ENCODE measurements at regions not wholly inside any gene's neighbourhood (a gene's known extent, or its start where the extent isn't known, plus 50 kb on each side); places are given as distances from the start of the nearest gene placed in this dataset.

- no peak for DNase-seq (ENCODE audit: low spot score)
- Histone ChIP-seq H3K9me3 (ENCODE audit: severe bottlenecking) (no peaks in the 10 kb centered on the region), H3K4me1 (ENCODE audit: insufficient read depth, poor library complexity, severe bottlenecking) (peaks cover 3% of the 10 kb centered on the region), H3K27ac (ENCODE audit: poor library complexity, severe bottlenecking) (no peak overlapping the region), H3K36me3 (ENCODE audit: low read depth) (no peaks in the 10 kb centered on the region), H3K27me3 (ENCODE audit: insufficient read depth, poor library complexity, severe bottlenecking) (no peaks in the 10 kb centered on the region), H3K4me3 (ENCODE audit: severe bottlenecking) (no peak overlapping the region)
- no peak for ATAC-seq (ENCODE audit: low read depth)
- no peak for TF ChIP-seq CTCF (IDR thresholded peaks at IDR 0.05; ENCODE audit: poor library complexity, severe bottlenecking)
Observed at GRCh38 chr15:60076045-60076444, 71.9 kb downstream of the FOXB1 start.

GRCh38 chr15:60076582-60077276 lies 72.6 kb downstream of the FOXB1 start:
- no peaks in the 10 kb centered on the region for H3K27me3 ChIP-seq (ENCODE audit: insufficient read depth, poor library complexity, severe bottlenecking)
- no peak overlapping the region for H3K27ac ChIP-seq (ENCODE audit: poor library complexity, severe bottlenecking)
- H3K36me3 ChIP-seq (ENCODE audit: low read depth), result no peaks in the 10 kb centered on the region
- ATAC-seq (ENCODE audit: low read depth) (no peak), DNase-seq (ENCODE audit: low spot score) (no peak)
- no peaks in the 10 kb centered on the region for H3K9me3 ChIP-seq (ENCODE audit: severe bottlenecking)
- no peaks in the 10 kb centered on the region for H3K4me1 ChIP-seq (ENCODE audit: insufficient read depth, poor library complexity, severe bottlenecking)
- TF ChIP-seq CTCF (IDR thresholded peaks at IDR 0.05; ENCODE audit: poor library complexity, severe bottlenecking), result no peak
- H3K4me3 ChIP-seq (ENCODE audit: severe bottlenecking), result no peak overlapping the region

GRCh38 chr15:60077581-60078359 lies 73.7 kb downstream of the FOXB1 start:
- H3K4me1 ChIP-seq (ENCODE audit: insufficient read depth, poor library complexity, severe bottlenecking), result no peaks in the 10 kb centered on the region
- H3K27ac ChIP-seq (ENCODE audit: poor library complexity, severe bottlenecking), result no peak overlapping the region
- ATAC-seq (ENCODE audit: low read depth), result no peak
- no peak overlapping the region for H3K4me3 ChIP-seq (ENCODE audit: severe bottlenecking)
- no peak for DNase-seq (ENCODE audit: low spot score)
- H3K27me3 ChIP-seq (ENCODE audit: insufficient read depth, poor library complexity, severe bottlenecking), result no peaks in the 10 kb centered on the region
- H3K9me3 ChIP-seq (ENCODE audit: severe bottlenecking), result no peaks in the 10 kb centered on the region
- TF ChIP-seq CTCF (IDR thresholded peaks at IDR 0.05; ENCODE audit: poor library complexity, severe bottlenecking), result no peak
- H3K36me3 ChIP-seq (ENCODE audit: low read depth), result no peaks in the 10 kb centered on the region

- Histone ChIP-seq H3K4me1 (ENCODE audit: insufficient read depth, poor library complexity, severe bottlenecking) (peaks cover 3% of the 10 kb centered on the region), H3K27ac (ENCODE audit: poor library complexity, severe bottlenecking) (no peak overlapping the region), H3K27me3 (ENCODE audit: insufficient read depth, poor library complexity, severe bottlenecking) (no peaks in the 10 kb centered on the region), H3K4me3 (ENCODE audit: severe bottlenecking) (no peak overlapping the region), H3K36me3 (ENCODE audit: low read depth) (no peaks in the 10 kb centered on the region), H3K9me3 (ENCODE audit: severe bottlenecking) (no peaks in the 10 kb centered on the region)
- ATAC-seq (ENCODE audit: low read depth), result peak; percentile 40; the same call in 1 of the 3 replicates
- peak; percentile 34 for TF ChIP-seq CTCF (IDR thresholded peaks at IDR 0.05; ENCODE audit: poor library complexity, severe bottlenecking)
- DNase-seq (ENCODE audit: low spot score), result no peak
Observed at GRCh38 chr15:60079210-60079609, 75.1 kb downstream of the FOXB1 start.

GRCh38 chr15:60081976-60082375 lies 77.9 kb downstream of the FOXB1 start:
- no peak for TF ChIP-seq CTCF (IDR thresholded peaks at IDR 0.05; ENCODE audit: poor library complexity, severe bottlenecking)
- peaks cover 3% of the 10 kb centered on the region for H3K4me1 ChIP-seq (ENCODE audit: insufficient read depth, poor library complexity, severe bottlenecking)
- no peaks in the 10 kb centered on the region for H3K36me3 ChIP-seq (ENCODE audit: low read depth)
- H3K4me3 ChIP-seq (ENCODE audit: severe bottlenecking), result no peak overlapping the region
- no peaks in the 10 kb centered on the region for H3K27me3 ChIP-seq (ENCODE audit: insufficient read depth, poor library complexity, severe bottlenecking)
- DNase-seq (ENCODE audit: low spot score) (no peak), ATAC-seq (ENCODE audit: low read depth) (no peak)
- H3K9me3 ChIP-seq (ENCODE audit: severe bottlenecking), result no peaks in the 10 kb centered on the region
- H3K27ac ChIP-seq (ENCODE audit: poor library complexity, severe bottlenecking), result no peak overlapping the region
